ENCODE measurements at regions not wholly inside any gene's neighbourhood (a gene's known extent, or its start where the extent isn't known, plus 50 kb on each side); places are given as distances from the start of the nearest gene placed in this dataset.
"Not testable (repeated sequence)": the region's sequence is repeated elsewhere in the genome, so short reads cannot be mapped to it uniquely, and the experiment has no call there.

DNA sequence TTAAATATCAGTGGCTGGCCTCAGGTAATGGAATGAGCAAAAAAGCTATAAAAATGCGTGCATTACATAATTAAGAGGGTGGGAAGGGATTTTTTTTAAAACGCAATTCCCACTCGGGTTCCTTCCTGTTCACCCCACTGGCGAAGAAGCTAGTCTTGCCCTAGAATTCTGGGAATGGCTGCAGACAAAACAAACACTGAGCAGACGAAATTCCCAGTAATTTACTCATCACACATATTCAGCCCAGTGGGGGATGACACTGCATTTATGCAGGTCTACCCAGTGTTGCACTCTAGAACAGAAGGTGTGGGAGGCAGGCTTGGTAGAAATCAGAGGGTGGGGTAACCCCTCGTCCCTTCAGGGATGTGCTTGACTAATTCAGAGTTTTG is 2695.0 kb upstream of the DEFB115 start:
- no peak for DNase-seq

DNA sequence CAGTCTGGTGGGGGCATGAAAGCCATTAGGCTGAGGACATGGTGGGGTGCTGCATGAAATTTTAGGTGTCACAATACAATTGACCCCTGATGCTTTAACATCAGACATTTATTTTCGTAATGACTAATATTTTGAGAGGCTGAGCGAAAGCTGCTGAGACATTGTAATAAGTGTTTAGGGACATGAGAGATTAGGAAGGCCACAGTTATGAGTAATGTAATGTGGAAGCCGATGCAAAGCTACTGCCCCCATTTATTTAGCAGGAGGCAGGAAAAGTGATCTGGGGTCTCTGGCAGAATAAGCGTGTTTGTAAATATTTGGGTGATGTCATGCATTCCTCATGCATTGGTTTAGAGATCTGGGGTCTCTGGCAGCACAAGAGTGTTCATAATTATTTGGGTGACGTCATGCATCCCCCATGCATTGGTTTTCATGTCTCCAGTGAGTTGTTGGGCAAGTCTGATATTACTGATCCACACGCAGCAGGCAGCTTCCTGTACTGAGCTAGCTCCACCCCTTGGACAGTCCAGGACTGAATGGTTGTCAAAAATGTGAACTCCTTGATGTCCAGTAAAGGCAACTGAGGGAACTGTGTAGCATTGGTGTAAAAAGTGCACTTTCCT is 2694.5 kb upstream of the DEFB115 start:
- DNase-seq = not testable (repeated sequence)

GRCh38 chr20:28564024-28564423 is 2693.4 kb upstream of the DEFB115 start:
- not testable (repeated sequence) for DNase-seq

- DNase-seq = not testable (repeated sequence)
These were observed 2692.6 kb upstream of the DEFB115 start for GRCh38 chr20:28564688-28565463.

DNA sequence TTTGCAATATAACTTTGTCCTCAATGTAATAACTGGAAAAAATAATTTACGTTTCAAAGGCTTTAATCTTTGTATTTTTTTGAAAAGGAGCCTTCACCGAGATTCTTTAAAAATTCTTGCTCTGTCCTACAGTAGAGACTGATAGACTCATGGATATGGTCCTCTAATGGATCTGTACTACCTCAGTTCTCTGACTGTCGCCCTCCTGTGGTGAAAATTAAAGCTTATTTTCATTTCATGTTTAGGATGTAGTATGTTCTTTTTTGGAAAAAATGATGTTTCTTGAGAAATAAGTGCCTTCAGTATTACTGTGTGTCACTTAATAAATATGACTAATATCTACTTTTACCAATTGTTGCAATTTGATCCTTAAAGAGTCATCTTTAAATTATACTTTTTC is 2681.5 kb upstream of the DEFB115 start:
- DNase-seq = not testable (repeated sequence)

DNA sequence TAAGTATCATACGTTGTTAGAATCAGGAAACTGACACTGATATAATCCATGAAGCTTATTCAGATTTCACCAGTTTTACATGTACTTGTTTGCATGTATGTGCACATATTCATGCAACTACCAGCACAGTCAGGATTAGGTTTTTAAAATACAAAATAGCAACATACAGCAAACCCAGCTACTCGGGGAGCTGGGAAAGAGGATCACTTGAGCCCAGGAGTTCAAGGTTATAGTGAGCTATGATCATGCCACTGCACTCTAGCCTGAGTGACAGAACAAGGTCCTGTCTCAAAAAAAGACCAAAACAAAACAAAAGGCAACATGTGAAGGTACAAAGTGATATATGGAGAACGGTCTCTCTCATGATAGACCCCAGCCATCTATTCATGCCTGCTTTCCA is 2665.8 kb upstream of the DEFB115 start:
- DNase-seq = not testable (repeated sequence)

- DNase-seq = not testable (repeated sequence)
These were observed 2664.1 kb upstream of the DEFB115 start for GRCh38 chr20:28593383-28593782.

- not testable (repeated sequence) for DNase-seq
These were observed 2663.0 kb upstream of the DEFB115 start for GRCh38 chr20:28594476-28594875.

DNA sequence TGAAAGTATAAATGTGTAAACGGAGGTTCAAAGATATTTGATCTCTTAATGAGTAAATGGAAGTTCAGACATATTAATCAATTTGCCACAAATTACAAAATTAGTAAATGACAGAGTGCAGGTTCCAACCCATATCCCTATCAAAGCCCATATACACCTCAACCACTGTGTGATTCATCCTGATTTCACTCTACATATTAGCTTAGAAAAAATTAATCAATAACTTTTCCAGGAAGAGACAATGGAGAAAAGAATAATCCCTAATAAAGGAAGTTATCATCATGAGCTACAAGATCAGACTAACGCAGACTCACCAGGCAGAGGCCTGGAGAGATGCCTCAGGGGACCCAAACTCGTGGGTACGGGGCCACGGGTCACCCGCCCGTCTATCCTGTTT is 2655.5 kb upstream of the DEFB115 start:
- not testable (repeated sequence) for DNase-seq

DNA sequence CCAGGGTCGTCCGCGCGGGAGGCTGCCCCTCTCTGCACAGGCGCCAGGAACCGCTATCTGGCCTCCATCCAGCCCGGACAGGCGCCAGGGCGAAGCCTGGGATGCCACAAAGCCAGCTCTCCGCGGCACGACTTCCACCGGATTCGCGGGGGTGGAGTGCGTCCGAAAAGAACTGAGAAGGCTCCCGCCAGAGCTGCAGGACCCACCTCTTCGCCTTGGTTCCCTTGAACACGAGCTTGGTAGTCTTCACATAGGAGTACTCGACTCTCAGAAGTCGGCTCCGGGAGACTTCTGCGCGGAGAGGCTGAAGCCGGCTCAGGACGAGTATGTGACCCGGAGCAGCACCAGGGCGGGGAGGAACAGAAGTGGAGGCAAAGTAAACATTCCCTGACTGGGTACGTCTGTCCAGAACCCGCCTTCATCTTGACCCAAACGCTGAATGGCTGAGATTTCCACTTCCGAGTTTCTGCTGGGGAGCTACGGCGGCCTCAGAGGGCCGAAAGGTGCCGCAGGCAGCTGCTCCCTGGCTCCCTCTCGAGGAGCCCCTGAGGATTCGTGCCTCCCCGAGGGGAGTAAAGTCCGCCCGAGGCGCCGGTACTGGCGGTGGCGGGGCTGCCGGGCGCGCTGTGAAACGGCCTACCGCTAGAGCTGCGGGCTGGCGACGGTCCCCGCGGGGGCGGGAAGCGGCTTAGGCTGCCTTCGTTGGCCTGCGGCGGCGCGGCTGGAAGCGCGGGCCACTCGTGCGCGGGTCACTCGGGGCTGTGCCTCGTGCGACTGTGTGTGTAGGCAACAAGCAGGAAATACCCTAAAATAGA is 2654.9 kb upstream of the DEFB115 start:
- peak; percentile 67 to 69 for DNase-seq

DNA sequence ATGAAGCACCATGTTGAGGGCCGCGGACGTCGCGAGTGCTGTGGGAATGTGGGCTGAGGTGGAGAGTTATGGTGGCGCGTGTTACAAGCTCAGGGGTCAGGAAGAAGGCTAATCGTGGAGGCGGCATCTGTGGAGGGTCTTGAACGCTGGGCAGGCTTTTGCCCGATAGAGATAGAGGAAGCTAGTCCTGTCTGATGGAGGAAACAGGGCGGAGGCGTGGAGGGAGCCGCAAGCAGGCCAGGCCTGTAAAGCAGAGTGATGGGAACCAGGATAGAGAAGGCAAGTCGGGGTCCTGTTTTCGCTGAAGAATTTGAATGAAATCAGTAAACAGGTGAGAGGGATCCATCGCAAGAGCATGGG is 2654.3 kb upstream of the DEFB115 start:
- not testable (repeated sequence) for DNase-seq

- DNase-seq = no peak
These were observed 2641.1 kb upstream of the DEFB115 start for GRCh38 chr20:28616354-28616753.

GRCh38 chr20:28619956-28620651 is 2637.4 kb upstream of the DEFB115 start:
- not testable (repeated sequence) for DNase-seq

DNA sequence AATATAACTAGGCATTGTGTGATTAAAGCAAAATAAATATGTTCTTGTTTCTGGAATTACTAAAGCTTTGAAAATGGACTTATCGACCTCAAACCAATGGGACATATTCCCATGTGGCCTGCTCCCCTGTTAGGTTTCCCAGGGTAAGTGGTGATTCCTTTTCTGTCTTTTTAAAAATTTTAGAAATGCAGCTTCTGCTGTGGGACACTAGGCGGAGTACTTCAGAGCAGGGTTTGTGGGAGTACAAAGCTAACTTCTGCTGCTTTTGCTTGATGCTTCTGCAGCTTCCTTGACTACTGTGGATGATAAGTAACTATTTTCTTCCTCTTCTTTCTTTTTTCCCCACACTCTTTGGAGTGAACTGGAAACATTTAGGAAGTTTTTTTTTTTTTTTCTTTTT is 2632.4 kb upstream of the DEFB115 start:
- not testable (repeated sequence) for DNase-seq

DNA sequence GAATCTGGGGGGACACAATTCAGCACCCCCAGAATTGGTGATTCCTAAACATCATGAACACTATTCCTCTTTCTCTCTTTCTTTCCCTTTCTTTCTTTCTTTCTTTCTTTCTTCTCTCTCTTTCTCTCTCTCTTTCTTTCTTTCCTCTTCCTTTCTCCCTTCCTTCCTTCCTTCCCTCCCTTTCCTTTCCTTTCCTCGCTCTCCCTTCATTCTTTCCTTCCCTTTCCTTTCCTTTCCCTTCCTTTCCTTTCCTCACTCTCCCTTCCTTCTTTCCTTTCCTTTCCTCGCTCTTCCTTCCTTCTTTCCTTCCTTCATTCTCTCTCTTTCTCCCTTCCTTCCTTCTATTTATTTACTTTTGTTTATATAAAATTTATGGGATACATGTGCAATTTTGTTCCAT is 2616.6 kb upstream of the DEFB115 start:
- not testable (repeated sequence) for DNase-seq

Data from activated CD4-positive, alpha-beta T cell treated with anti-CD3 and anti-CD28 coated beads, Interleukin-2, amount 50 U/mL, for 4 hours (primary cell).